Kidney tubule cell (primary cell): ENCODE measurements at regions not wholly inside any gene's neighbourhood (a gene's known extent, or its start where the extent isn't known, plus 50 kb on each side); places are given as distances from the start of the nearest gene placed in this dataset.
"Not testable (repeated sequence)": the region's sequence is repeated elsewhere in the genome, so short reads cannot be mapped to it uniquely, and the experiment has no call there.

Source experiments
- DNase-seq: peaks from one replicate; pipeline ENCODE4 v3.0.0-alpha.2; 2018; ENCODE audit warnings: low spot score

GRCh38 chr2:131738996-131739434 is 211.3 kb downstream of the CCDC74A start:
- not testable (repeated sequence) for DNase-seq

- no peak for DNase-seq
Observed at GRCh38 chr2:131753640-131754561, 226.2 kb downstream of the CCDC74A start.

GRCh38 chr2:131754929-131755720 is 227.4 kb downstream of the CCDC74A start:
- no peak for DNase-seq

- DNase-seq, result no peak
Observed at GRCh38 chr2:131756141-131756907, 228.6 kb downstream of the CCDC74A start.

- DNase-seq, result not testable (repeated sequence)
Observed at GRCh38 chr2:131758941-131759340, 231.3 kb downstream of the CCDC74A start.

- not testable (repeated sequence) for DNase-seq
Observed at GRCh38 chr2:131774955-131775555, 247.4 kb downstream of the CCDC74A start.

GRCh38 chr2:131775903-131776506 is 248.3 kb downstream of the CCDC74A start:
- DNase-seq, result not testable (repeated sequence)

GRCh38 chr2:131780446-131780845 is 252.8 kb downstream of the CCDC74A start:
- not testable (repeated sequence) for DNase-seq

GRCh38 chr2:131801210-131801744 is 273.6 kb downstream of the CCDC74A start:
- no peak for DNase-seq

GRCh38 chr2:131801745-131802350 is 274.2 kb downstream of the CCDC74A start:
- DNase-seq, result peak; percentile 74

- peak; percentile 66 for DNase-seq
Observed at GRCh38 chr2:131802351-131802836, 274.7 kb downstream of the CCDC74A start.

- not testable (repeated sequence) for DNase-seq
Observed at GRCh38 chr2:131803237-131803636, 275.5 kb downstream of the CCDC74A start.

GRCh38 chr2:131812605-131813004 is 284.9 kb downstream of the CCDC74A start:
- not testable (repeated sequence) for DNase-seq

- not testable (repeated sequence) for DNase-seq
Observed at GRCh38 chr2:131813378-131813777, 285.7 kb downstream of the CCDC74A start.

- DNase-seq, result not testable (repeated sequence)
Observed at GRCh38 chr2:131818267-131818973, 290.7 kb downstream of the CCDC74A start.

GRCh38 chr2:131822237-131822721 is 294.6 kb downstream of the CCDC74A start:
- peak; percentile 6 for DNase-seq

GRCh38 chr2:131823058-131823457 is 295.4 kb downstream of the CCDC74A start:
- DNase-seq, result not testable (repeated sequence)

GRCh38 chr2:131824986-131825385 is 297.3 kb downstream of the CCDC74A start:
- DNase-seq, result not testable (repeated sequence)

GRCh38 chr2:131827481-131828163 is 299.9 kb downstream of the CCDC74A start:
- no peak for DNase-seq
